ENCODE measurements at regions not wholly inside any gene's neighbourhood (a gene's known extent, or its start where the extent isn't known, plus 50 kb on each side); places are given as distances from the start of the nearest gene placed in this dataset.

DNA sequence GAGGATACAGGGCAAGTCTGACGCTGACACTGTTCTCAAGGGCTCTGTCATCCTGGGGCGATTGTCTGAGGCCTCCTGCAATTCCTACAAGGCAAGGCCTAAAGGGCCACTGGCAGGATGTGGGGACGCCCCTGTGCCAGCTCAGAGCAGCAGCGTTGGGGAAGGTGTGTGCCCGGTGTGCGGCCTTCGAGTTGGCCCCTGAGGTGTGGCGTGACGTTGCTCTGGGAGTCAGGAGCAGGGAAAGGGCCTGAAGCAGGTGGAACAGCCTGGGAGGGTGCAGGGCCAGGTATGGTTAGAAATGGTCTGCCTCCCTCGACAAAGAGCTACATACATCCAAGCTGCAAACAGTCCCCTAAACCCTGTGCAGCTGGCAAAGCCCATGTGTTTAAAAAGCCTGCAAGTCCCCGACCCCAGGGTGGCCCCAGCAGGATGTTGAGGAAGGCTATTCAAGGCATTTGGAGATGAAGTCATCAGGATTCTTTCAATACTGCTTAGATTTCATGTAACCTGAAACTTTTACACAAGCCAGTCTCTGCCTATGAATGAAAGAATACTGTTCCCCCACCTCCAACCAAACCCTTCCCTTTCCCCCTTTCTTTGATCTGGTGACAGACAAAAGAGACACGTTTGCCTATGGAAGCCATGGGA, 142.5 kb upstream of the TNS3 start:
- Histone ChIP-seq H3K4me1 (peaks cover 15% of the 10 kb centered on the region), H3K27ac (no peak overlapping the region), H3K9me3 (no peaks in the 10 kb centered on the region), H3K27me3 (no peaks in the 10 kb centered on the region), H3K36me3 (ENCODE audit: low read depth, missing control alignments) (no peaks in the 10 kb centered on the region), H3K4me3 (no peak overlapping the region)
- intact Hi-C loops (cut with DNase I; ENCODE audit: low total_unique reads): no loop called here
- 79 to 88% methylated on average over 5 to 12 of the region's 12 CpGs for WGBS, 2 donors
- no peak for DNase-seq
- no peak for TF ChIP-seq POLR2A (IDR thresholded peaks at IDR 0.05)
- TF ChIP-seq, protein P1, sequence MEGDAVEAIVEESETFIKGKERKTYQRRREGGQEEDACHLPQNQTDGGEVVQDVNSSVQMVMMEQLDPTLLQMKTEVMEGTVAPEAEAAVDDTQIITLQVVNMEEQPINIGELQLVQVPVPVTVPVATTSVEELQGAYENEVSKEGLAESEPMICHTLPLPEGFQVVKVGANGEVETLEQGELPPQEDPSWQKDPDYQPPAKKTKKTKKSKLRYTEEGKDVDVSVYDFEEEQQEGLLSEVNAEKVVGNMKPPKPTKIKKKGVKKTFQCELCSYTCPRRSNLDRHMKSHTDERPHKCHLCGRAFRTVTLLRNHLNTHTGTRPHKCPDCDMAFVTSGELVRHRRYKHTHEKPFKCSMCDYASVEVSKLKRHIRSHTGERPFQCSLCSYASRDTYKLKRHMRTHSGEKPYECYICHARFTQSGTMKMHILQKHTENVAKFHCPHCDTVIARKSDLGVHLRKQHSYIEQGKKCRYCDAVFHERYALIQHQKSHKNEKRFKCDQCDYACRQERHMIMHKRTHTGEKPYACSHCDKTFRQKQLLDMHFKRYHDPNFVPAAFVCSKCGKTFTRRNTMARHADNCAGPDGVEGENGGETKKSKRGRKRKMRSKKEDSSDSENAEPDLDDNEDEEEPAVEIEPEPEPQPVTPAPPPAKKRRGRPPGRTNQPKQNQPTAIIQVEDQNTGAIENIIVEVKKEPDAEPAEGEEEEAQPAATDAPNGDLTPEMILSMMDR (IDR thresholded peaks at IDR 0.05): no peak

DNA sequence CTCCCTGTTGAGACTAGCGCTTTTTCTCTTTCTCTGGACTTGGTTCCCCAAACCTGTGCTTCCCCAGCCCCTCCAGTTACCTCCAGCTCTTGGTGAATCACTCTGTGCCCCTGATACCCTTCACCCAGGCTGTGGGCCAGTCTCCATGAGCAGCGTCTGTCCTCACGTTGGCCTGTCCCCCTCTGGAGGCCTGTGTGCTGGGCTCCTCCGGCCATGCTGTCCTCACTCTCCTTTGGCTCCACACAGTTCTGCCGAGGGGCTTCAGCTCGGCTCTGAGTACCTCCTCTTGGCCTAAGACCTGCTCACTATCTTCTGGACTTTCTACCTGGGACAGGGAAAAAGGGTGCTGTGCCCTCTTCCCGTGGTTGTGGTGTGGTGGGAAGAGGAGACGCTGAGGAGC, 140.2 kb upstream of the TNS3 start:
- Histone ChIP-seq H3K4me3 (no peak overlapping the region), H3K4me1 (peaks cover 15% of the 10 kb centered on the region), H3K27ac (no peak overlapping the region), H3K27me3 (no peaks in the 10 kb centered on the region), H3K9me3 (no peaks in the 10 kb centered on the region), H3K36me3 (ENCODE audit: low read depth, missing control alignments) (no peaks in the 10 kb centered on the region)
- intact Hi-C loops (cut with DNase I; ENCODE audit: low total_unique reads): no loop called here
- WGBS, 2 donors: 92 to 99% methylated on average over 8 of the region's 8 CpGs
- TF ChIP-seq, protein P1 (IDR thresholded peaks at IDR 0.05): no peak
- no peak for TF ChIP-seq POLR2A (IDR thresholded peaks at IDR 0.05)
- DNase-seq: no peak

DNA sequence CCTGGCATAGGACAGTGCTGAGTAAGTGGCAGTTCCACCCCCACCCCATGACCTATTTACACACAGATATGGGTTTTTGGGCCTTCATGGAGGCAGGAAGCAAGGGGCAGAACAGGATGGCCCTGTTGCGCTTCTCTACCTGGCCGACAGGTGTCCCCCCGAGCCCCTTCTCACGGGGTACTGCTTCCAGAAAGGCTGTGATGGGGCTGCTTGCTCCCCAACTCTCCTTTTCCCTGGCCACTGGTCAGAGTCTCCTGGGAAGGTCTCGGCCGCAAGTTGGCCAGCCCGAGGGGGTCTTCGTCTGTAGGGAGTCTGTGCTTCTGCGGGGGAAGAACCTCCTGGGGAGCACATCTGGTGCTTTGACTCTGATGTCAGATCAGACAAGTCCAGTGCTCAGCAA, 139.8 kb upstream of the TNS3 start:
- Histone ChIP-seq H3K4me1 (peaks cover 15% of the 10 kb centered on the region), H3K36me3 (ENCODE audit: low read depth, missing control alignments) (no peaks in the 10 kb centered on the region), H3K27ac (no peak overlapping the region), H3K4me3 (no peak overlapping the region), H3K9me3 (no peaks in the 10 kb centered on the region), H3K27me3 (no peaks in the 10 kb centered on the region)
- no peak for DNase-seq
- intact Hi-C loops (cut with DNase I; ENCODE audit: low total_unique reads): no loop called here
- TF ChIP-seq POLR2A (IDR thresholded peaks at IDR 0.05): no peak
- TF ChIP-seq, protein P1 (IDR thresholded peaks at IDR 0.05): no peak
- 87 to 93% methylated on average over 8 to 9 of the region's 9 CpGs for WGBS, 2 donors

DNA sequence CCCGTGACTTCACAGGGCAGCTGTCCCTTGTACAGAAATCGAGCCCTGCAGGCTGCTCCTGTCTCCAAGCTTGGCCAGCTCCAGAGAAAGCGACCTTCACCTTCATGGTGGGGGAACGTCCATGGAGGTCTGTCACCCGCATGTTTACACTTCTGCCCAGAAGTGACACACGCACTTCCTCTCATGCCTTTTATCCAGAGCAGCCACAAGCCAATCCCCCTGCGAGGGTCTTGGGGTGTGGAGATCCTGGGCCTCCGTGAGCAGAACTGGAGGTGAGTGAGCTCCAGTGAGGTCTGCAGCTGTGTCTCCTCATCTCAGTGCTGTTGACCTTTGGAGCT, 139.0 kb upstream of the TNS3 start:
- intact Hi-C loops (cut with DNase I; ENCODE audit: low total_unique reads): no loop called here
- H3K27me3 ChIP-seq: no peaks in the 10 kb centered on the region
- H3K4me1 ChIP-seq: peaks cover 15% of the 10 kb centered on the region
- no peak overlapping the region for H3K4me3 ChIP-seq
- peak overlapping the region in 1 of 2 donors; percentile 34 for H3K27ac ChIP-seq
- WGBS, 2 donors: 61 to 75% methylated on average over 8 of the region's 8 CpGs
- no peaks in the 10 kb centered on the region for H3K36me3 ChIP-seq (ENCODE audit: low read depth, missing control alignments)
- DNase-seq: no peak
- no peak for TF ChIP-seq POLR2A (IDR thresholded peaks at IDR 0.05)
- TF ChIP-seq, protein P1 (IDR thresholded peaks at IDR 0.05): no peak
- no peaks in the 10 kb centered on the region for H3K9me3 ChIP-seq

Measured in testis (tissue), 2 donors.